GM10248 (cell line): ENCODE measurements at regions not wholly inside any gene's neighbourhood (a gene's known extent, or its start where the extent isn't known, plus 50 kb on each side); places are given as distances from the start of the nearest gene placed in this dataset.

ENCODE experiments used
- CTCF ChIA-PET: fragments of 300-600 bp; sonication (Branson Sonifier 250); formaldehyde crosslinking; extraction: SDS; loops from one replicate; lab custom pipeline; 2021; ENCODE audit warnings: antibody characterized with exemption; lab: Yijun Ruan, JAX
- POLR2A ChIA-PET: fragments of 350-650 bp; sonication (Branson Sonifier 250); formaldehyde crosslinking; extraction: SDS; loops from one replicate; lab custom pipeline; 2020; ENCODE audit warnings: antibody characterized with exemption; lab: Yijun Ruan, JAX
- DNase-seq: peaks from one replicate; pipeline ENCODE4 v3.0.0; 2012; ENCODE audit errors: extremely low spot score
- TF ChIP-seq, protein P1 (sequence below): IDR thresholded peaks from 2 replicates; pipeline ENCODE4 v1.5.1; 2012; ENCODE audit warnings: mild to moderate bottlenecking, low read depth; ENCODE audit errors: extremely low read depth, missing control alignments, control extremely low read depth

DNA sequence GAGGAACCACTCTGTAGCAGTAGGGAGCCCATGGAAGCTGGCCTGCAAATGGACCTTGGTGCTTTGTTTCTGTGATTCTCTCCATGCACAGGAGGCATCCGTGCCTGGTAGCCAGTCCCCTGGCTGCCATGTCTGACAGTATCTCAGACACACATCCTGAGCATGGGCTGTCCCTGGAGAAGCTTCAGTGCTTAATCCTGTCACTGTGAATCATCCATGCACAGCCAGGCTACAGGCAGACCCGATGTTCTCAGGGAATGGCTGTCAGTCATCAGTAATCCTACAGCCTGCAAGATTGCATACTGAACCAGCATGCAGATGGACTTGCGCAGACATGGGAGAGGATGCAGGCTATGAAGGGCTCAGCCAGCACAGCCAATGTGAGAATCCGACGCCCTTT is 606.3 kb upstream of the PLXNA2 start:
- ChIA-PET POLR2A (no interaction called here), CTCF (interaction anchor here (1.1 kb wide), 1 partner anchor 357 kb away, joined by 3 read pairs; no protein-coding TSS in a partner anchor)
- DNase-seq: no peak
- TF ChIP-seq, protein P1, sequence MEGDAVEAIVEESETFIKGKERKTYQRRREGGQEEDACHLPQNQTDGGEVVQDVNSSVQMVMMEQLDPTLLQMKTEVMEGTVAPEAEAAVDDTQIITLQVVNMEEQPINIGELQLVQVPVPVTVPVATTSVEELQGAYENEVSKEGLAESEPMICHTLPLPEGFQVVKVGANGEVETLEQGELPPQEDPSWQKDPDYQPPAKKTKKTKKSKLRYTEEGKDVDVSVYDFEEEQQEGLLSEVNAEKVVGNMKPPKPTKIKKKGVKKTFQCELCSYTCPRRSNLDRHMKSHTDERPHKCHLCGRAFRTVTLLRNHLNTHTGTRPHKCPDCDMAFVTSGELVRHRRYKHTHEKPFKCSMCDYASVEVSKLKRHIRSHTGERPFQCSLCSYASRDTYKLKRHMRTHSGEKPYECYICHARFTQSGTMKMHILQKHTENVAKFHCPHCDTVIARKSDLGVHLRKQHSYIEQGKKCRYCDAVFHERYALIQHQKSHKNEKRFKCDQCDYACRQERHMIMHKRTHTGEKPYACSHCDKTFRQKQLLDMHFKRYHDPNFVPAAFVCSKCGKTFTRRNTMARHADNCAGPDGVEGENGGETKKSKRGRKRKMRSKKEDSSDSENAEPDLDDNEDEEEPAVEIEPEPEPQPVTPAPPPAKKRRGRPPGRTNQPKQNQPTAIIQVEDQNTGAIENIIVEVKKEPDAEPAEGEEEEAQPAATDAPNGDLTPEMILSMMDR: no peak

DNA sequence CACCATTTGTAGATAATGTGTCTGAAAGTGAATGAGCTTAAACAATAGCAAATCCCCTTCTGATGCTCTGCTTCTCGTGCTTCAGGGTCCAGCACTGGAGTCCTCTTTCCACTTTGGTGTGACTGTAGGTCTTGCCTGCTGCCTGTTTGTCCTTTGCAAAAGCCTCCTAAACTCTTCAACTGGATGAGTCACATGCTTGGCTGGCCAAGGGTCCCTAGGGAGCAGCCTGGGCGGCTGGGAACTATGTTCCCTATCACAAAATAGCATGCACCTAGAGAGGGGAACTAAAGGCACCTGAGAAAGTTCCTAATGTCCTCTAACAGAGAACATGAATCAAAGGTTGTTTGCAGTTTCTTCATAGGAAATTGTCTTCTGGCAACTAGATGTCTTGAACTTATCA is 607.2 kb upstream of the PLXNA2 start:
- no peak for DNase-seq
- ChIA-PET CTCF (interaction anchor here (1.1 to 1.6 kb wide), 2 partner anchors 16 to 356 kb away, joined by 3 to 4 read pairs; no protein-coding TSS in a partner anchor), POLR2A (no interaction called here)
- TF ChIP-seq, protein P1: no peak

DNA sequence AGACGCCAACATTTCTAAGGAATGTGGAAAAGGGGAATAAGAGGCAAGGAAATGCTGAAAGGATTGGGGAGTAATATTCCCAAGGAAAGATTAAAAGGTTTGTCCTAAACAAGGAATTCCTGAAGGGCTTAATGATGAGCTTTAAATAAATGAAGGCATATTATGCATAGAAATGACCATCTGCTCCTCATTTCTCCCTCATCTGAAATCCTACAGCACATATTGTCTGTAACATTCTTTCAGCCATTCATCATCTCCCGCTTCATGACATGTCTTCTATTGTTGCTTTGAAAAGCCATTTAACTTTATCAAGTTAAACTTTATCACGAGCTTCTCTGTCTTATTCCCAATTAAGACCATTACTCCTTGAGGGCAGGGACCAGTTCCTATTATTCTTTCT is 608.7 kb upstream of the PLXNA2 start:
- CTCF ChIA-PET: interaction anchor here (1.3 kb wide), 1 partner anchor 57 kb away, joined by 3 read pairs; no protein-coding TSS in a partner anchor

DNA sequence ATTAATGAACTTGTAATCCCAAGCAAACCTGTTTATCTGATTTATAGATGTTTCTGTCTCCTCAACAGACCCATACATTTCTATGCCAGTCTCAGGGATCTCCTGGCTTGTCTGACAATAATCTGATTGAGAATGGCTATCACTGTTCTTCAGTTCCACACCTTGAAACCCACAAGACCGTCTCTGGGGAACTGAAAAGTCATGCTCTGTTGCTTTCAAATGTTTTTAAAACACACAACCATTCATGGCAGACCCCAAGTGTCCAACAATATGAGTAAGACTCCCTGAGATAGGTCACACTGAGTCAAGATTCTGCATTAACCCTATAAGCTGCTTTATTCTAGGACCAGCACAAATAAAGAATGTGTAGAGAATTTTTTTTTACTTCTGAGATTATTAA is 611.2 kb upstream of the PLXNA2 start:
- TF ChIP-seq, protein P1: no peak
- DNase-seq: peak; percentile 14
- ChIA-PET POLR2A (no interaction called here), CTCF (interaction anchor here (1.3 kb wide), 1 partner anchor 77 kb away, joined by 3 read pairs; no protein-coding TSS in a partner anchor)

More for the DNA sequence above, 608.7 kb upstream of the PLXNA2 start:
- POLR2A ChIA-PET: no interaction called here
- DNase-seq: no peak
- TF ChIP-seq, protein P1: no peak

DNA sequence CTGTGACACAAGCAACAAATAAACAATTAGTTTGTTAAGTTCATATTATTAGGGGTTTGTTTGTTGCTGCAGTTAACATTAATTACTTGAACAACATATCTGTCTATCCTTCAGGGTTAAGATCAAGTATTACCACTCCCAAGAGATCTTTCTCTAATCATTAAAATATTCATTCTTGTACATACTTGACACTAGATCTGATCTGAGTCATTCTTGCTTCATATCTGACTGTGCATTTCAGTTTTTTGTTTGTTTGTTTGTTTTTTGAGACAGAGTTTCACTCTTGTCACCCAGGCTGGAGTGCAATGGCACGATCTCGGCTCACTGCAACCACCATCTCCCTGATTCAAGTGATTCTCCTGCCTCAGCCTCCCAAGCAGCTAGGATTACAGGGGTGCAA is 613.3 kb upstream of the PLXNA2 start:
- no peak for DNase-seq
- ChIA-PET POLR2A (no interaction called here), CTCF (no interaction called here)
- TF ChIP-seq, protein P1: no peak

DNA sequence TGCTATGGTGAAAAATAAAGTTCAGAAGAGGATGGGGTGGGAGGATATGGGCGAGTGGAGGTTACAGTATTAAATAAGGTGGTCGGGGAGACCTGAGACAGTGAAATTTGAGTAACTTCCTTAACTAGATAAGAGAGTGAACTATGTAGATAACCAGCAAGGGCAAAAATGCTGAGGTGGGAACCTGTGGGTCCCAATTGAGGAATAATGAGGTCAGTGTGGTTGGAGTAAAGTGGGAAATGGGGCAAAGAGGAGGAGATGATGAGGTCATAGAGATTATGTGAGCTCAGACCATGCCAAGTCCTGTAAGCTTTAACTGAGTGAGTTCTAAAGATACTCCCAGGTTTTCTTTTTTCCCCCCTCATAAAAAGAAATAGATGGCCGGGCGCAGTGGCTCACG is 614.6 kb upstream of the PLXNA2 start:
- ChIA-PET POLR2A (no interaction called here), CTCF (interaction anchor here (1.4 kb wide), 1 partner anchor 496 kb away, joined by 3 read pairs; no protein-coding TSS in a partner anchor)
- TF ChIP-seq, protein P1: no peak
- DNase-seq: no peak
